ENCODE measurements at regions not wholly inside any gene's neighbourhood (a gene's known extent, or its start where the extent isn't known, plus 50 kb on each side); places are given as distances from the start of the nearest gene placed in this dataset.
"Not testable (repeated sequence)": the region's sequence is repeated elsewhere in the genome, so short reads cannot be mapped to it uniquely, and the experiment has no call there.

DNA sequence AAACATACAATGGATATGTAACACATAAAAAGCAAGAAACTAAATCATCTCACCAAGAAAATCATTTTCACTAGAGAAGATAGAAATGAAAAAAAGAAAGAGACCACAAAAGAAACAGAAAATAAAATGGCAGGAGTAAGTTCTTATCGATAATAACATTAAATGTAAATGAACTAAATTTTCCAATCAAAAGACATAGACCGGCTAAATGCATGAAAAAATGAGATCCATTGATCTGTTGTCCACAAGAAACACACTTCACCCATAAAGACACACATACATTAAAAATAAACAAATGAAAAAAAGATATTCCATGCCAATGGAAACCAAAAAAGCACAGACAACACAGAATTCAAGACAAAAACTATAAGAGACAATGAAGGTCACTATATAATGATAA lies 1771.9 kb downstream of the SI start:
- Mint-ChIP-seq H3K4me1 (no peaks in the 10 kb centered on the region), H3K36me3 (no peaks in the 10 kb centered on the region), H3K9me3 (peaks cover 19 to 54% (median 33%) of the 10 kb centered on the region in 6 donors), H3K27me3 (ENCODE audit: low read depth in 3 of 3) (peaks cover 0 to 2% (median 0%) of the 10 kb centered on the region in 3 donors), H3K27ac (no peak overlapping the region), H3K4me3 (no peak overlapping the region)
- DNase-seq, result no peak

DNA sequence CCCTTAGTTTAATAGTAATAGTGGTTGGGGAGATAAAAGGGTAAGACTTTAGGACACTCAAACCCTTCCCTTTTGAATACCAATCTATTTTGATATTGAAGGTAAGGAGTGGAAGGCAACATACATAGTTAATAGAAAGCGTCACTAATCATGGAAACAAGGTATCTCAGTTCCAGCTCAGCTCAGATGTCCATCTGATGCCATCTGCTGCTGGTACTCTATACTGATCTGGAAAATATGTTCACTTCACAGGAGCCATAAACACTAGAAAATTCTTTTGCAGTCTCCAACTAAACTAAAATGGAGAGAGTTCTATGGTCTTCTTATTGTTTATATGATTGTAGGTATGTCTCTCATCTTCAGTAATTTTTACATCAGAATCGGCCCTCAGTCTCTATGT lies 1777.1 kb downstream of the OTOL1 start:
- H3K9me3 Mint-ChIP-seq, result peaks cover 0 to 36% (median 26%) of the 10 kb centered on the region in 6 donors
- H3K36me3 Mint-ChIP-seq, result no peaks in the 10 kb centered on the region
- H3K27ac Mint-ChIP-seq, result no peak overlapping the region
- no peak for DNase-seq
- peaks cover 0 to 3% (median 0%) of the 10 kb centered on the region in 3 donors for H3K27me3 Mint-ChIP-seq (ENCODE audit: low read depth in 3 of 3)
- no peak overlapping the region for H3K4me3 Mint-ChIP-seq
- no peaks in the 10 kb centered on the region for H3K4me1 Mint-ChIP-seq

DNA sequence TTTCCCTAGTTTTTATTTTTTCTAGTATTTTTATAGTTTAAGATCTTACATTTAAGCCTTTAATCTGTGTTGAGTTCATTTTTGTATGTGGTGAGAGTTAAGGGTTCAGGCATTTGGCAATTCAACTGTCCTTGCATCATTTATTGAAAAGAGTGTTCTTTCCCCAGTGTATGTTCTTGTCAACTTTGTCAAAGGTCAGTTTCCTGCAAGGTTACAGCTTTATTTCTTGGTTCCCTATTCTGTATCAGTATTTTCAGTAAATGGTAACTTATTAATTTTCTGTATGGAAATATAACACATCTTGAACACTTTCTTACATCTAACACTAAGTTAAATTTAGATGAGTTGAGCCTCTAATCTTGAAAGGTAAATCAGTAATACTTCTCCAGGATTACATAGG lies 1770.1 kb downstream of the OTOL1 start:
- Mint-ChIP-seq H3K27me3 (ENCODE audit: low read depth in 3 of 3) (peaks cover 0 to 3% (median 0%) of the 10 kb centered on the region in 3 donors), H3K9me3 (peaks cover 1 to 54% (median 33%) of the 10 kb centered on the region in 6 donors), H3K4me1 (no peaks in the 10 kb centered on the region), H3K4me3 (no peak overlapping the region), H3K27ac (no peak overlapping the region), H3K36me3 (no peaks in the 10 kb centered on the region)
- no peak for DNase-seq

DNA sequence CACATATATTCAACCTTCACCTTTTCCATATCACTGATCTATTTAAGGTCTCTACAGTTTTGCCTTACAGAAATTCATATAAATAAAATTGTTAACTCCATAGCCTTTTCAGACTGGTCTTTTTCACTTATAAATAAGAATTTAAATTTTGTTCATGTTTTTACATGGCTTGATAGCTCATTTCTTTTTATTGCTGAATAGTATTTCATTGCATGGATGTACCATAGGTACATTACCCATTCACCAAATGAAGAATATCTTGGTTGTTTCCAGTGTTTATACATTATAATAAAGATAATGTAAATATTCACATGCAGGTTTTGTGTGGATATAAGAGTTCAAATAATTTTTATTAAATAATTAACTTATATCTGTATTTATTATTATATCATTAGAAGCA lies 1765.0 kb downstream of the OTOL1 start:
- Mint-ChIP-seq H3K27ac (no peak overlapping the region), H3K36me3 (no peaks in the 10 kb centered on the region), H3K9me3 (peaks cover 3 to 48% (median 21%) of the 10 kb centered on the region in 6 donors), H3K4me3 (no peak overlapping the region), H3K27me3 (ENCODE audit: low read depth in 3 of 3) (no peaks in the 10 kb centered on the region), H3K4me1 (no peaks in the 10 kb centered on the region)
- DNase-seq, result no peak

DNA sequence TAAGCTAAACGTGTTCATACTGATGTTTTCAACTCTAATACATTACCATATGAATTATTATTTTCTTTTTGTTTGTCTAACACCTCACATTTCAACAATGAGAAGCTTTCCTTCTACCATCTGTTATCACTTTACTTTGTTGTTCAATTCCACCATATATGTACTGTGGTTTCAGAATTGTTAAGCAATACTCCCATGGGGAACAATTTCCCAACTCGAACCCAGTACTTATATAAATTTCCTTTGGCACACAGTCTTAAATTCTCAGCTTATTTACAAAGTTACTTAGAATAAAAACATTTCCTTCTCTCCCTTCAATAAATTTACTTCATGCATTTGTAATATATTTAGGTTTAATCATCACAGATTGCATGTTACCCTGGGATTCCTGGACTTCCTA lies 1764.4 kb downstream of the OTOL1 start:
- DNase-seq, result no peak
- H3K36me3 Mint-ChIP-seq, result no peaks in the 10 kb centered on the region
- H3K4me3 Mint-ChIP-seq, result no peak overlapping the region
- H3K27ac Mint-ChIP-seq, result no peak overlapping the region
- H3K4me1 Mint-ChIP-seq, result no peaks in the 10 kb centered on the region
- H3K27me3 Mint-ChIP-seq (ENCODE audit: low read depth in 3 of 3), result no peaks in the 10 kb centered on the region
- H3K9me3 Mint-ChIP-seq, result peaks cover 5 to 51% (median 22%) of the 10 kb centered on the region in 6 donors

DNA sequence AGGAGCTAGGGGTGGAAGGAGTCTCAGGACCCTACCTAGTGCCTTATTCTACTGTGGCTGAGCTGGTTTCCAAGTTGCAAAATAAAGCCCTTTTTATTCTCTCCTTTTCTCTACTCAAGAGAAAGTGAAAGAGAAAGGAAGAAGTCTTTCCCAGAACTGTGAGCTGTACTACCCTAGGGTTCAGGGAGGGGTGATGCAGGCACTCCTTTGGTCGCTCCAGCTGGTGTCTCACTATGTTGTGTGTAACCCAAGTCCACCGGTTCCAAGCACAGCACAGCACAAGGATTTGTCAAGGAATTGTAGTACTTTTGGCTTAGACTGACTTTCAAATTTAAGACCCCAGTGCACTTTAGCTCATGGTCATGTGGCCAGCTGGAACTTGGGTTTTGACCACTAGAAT lies 1721.7 kb downstream of the OTOL1 start:
- Mint-ChIP-seq H3K4me1 (no peaks in the 10 kb centered on the region), H3K9me3 (peaks cover 7 to 57% (median 25%) of the 10 kb centered on the region in 6 donors), H3K4me3 (no peak overlapping the region), H3K27ac (no peak overlapping the region), H3K36me3 (no peaks in the 10 kb centered on the region), H3K27me3 (ENCODE audit: low read depth in 3 of 3) (peaks cover 0 to 5% (median 0%) of the 10 kb centered on the region in 3 donors)
- DNase-seq, result no peak

DNA sequence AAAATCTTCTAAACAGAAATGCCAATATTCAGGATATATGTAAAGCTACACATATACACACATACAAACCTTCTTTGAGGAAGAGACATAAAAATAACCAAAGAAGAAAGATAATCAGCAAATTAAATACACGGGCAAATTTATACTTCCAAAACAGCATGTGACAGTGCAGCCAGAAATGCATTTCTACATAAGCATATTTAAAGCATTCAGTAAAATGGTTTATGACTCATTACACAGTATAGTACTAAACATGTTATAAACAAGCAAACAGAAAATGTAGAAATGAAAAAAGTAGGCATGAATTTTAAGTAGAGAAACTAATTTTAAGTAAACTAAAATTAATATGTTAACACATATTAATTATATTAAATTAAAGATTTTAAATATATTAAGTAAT lies 1717.2 kb downstream of the OTOL1 start:
- H3K36me3 Mint-ChIP-seq, result no peaks in the 10 kb centered on the region
- H3K27me3 Mint-ChIP-seq (ENCODE audit: low read depth in 3 of 3), result peaks cover 0 to 2% (median 0%) of the 10 kb centered on the region in 3 donors
- H3K9me3 Mint-ChIP-seq, result peaks cover 2 to 31% (median 15%) of the 10 kb centered on the region in 6 donors
- H3K4me3 Mint-ChIP-seq, result no peak overlapping the region
- H3K4me1 Mint-ChIP-seq, result no peaks in the 10 kb centered on the region
- no peak overlapping the region for H3K27ac Mint-ChIP-seq
- DNase-seq, result no peak

DNA sequence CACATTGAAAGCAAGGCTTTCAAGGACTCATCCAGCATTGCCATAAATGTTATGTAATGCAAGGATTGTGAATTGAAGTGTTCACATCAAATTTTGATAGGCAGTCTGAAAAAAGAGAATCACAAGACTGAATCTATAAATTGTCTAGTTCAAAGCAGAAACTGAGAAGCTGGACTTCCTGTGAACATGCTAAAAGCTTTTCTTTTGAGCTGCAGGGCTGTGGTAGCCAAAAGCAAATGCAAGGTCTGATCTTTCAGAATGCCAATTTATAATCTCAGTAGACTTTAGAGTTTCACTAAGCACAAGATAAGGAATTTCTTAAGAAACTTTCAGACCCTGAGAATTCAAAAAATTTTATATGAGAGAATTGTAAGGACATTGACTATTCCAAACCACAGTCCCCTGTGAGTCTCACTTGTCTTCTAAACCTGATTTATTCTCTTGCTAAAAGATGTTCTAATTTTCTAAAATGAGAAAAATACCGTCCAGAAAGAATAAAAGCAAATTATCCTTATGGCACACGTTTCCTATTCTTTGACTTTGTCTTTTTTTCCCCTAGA lies 1700.3 kb downstream of the OTOL1 start:
- H3K4me3 Mint-ChIP-seq, result no peak overlapping the region
- no peaks in the 10 kb centered on the region for H3K36me3 Mint-ChIP-seq
- H3K27me3 Mint-ChIP-seq (ENCODE audit: low read depth in 3 of 3), result peaks cover 0 to 1% (median 0%) of the 10 kb centered on the region in 3 donors
- no peak overlapping the region for H3K27ac Mint-ChIP-seq
- H3K4me1 Mint-ChIP-seq, result no peaks in the 10 kb centered on the region
- peaks cover 0 to 34% (median 20%) of the 10 kb centered on the region in 6 donors for H3K9me3 Mint-ChIP-seq
- DNase-seq, result no peak

DNA sequence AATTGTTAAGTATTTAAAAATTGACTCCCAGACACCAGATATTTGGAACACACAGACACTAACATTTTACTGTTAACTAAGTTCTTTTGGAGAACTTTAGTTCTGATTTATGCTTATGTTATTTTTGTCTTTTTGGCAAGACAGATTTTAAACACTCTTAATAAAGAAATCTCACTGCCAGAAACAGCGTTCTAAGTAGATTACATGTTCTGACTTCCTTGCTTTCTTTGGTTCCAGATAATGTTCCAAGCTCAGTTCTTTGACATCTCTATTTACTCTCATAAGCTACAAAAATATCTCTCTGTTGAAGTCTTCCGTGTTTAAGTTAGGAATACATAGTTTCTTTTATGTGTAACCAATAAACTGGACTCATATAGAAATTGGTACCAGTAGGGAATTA lies 1699.6 kb downstream of the OTOL1 start:
- Mint-ChIP-seq H3K36me3 (no peaks in the 10 kb centered on the region), H3K9me3 (peaks cover 0 to 32% (median 19%) of the 10 kb centered on the region in 6 donors)

DNA sequence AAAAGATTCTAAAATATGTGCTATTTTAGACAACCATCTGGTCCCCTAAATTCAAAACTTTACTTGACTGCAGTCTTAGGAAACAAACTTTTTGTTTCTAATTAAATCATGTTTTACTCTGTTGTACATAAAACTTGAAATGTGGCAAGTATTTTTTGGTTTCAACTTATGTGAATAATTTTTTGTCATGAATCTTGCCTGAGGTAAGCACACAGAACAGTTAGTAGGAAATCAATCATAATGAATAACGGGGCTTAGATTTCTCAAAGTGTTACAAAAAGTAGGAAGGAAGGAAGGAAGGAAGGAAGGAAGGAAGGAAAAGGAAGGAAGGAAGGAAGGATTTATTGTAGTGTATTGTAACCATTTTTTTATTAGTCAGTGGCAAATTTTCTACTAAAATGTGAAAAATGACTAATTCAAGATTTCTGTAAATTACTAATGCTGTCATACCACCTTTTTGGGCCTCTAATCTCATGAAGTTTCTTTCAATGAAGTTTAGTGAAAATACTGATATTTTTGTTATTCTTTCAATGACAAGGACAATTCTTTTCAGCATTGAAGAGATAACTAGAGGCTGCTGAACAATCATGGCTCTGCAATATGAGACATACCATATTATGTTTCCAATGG lies 1689.2 kb downstream of the OTOL1 start:
- H3K27ac Mint-ChIP-seq, result no peak overlapping the region
- peaks cover 0 to 4% (median 0%) of the 10 kb centered on the region in 3 donors for H3K27me3 Mint-ChIP-seq (ENCODE audit: low read depth in 3 of 3)
- H3K9me3 Mint-ChIP-seq, result peaks cover 10 to 38% (median 20%) of the 10 kb centered on the region in 6 donors
- no peak for DNase-seq
- no peaks in the 10 kb centered on the region for H3K4me1 Mint-ChIP-seq
- no peak overlapping the region for H3K4me3 Mint-ChIP-seq
- peaks cover 0 to 4% (median 0%) of the 10 kb centered on the region in 3 donors for H3K36me3 Mint-ChIP-seq

More for the DNA sequence above, 1699.6 kb downstream of the OTOL1 start:
- DNase-seq, result no peak
- Mint-ChIP-seq H3K27ac (no peak overlapping the region), H3K4me1 (no peaks in the 10 kb centered on the region), H3K4me3 (no peak overlapping the region), H3K27me3 (ENCODE audit: low read depth in 3 of 3) (peaks cover 0 to 1% (median 0%) of the 10 kb centered on the region in 3 donors)

DNA sequence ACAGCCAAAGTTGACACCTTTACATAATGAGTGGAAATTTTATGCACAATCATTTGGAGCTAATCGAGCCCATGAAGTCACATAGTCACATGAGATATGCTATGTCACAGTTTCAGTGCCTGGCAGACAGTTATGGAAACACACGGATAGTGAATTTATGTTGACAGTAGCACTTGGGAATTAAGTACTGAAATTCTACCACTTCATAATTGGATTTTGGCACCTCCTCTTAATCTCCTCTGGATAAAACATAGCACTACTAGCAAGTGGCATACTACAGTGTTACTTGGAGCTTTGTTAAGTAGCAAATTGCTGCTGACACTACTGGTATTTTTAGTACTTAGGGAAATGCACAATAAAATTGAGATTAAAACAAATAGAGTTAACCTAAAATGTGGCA lies 1679.4 kb downstream of the OTOL1 start:
- Mint-ChIP-seq H3K4me1 (no peaks in the 10 kb centered on the region), H3K4me3 (no peak overlapping the region)

DNA sequence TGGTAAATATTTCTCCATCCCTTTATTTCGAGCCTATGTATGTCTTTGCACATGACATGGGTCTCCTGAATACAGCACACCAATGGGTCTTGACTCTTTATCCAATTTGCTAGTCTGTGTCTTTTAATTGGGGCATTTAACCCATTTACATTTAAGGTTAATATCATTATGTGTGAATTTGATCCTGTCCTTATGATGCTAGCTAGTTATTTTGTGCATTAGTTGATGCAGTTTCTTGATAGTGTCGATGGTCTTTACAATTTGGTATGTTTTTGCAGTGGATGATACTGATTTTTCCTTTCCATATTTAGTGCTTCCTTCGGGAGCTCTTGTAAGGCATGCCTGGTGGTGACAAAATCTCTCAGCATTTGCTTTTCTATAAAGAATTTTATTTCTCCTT lies 1675.9 kb downstream of the OTOL1 start:
- not testable (repeated sequence) for H3K4me1 Mint-ChIP-seq; H3K27me3 Mint-ChIP-seq (ENCODE audit: low read depth in 3 of 3); H3K4me3 Mint-ChIP-seq; H3K27ac Mint-ChIP-seq; H3K36me3 Mint-ChIP-seq; DNase-seq
- H3K9me3 Mint-ChIP-seq, result peaks cover 27 to 71% (median 42%) of the 10 kb centered on the region in 6 donors

More for the DNA sequence above, 1679.4 kb downstream of the OTOL1 start:
- Mint-ChIP-seq H3K27me3 (ENCODE audit: low read depth in 3 of 3) (no peaks in the 10 kb centered on the region), H3K36me3 (peaks cover 0 to 5% (median 0%) of the 10 kb centered on the region in 3 donors), H3K9me3 (peaks cover 18 to 60% (median 31%) of the 10 kb centered on the region in 6 donors), H3K27ac (no peak overlapping the region)
- DNase-seq, result no peak

DNA sequence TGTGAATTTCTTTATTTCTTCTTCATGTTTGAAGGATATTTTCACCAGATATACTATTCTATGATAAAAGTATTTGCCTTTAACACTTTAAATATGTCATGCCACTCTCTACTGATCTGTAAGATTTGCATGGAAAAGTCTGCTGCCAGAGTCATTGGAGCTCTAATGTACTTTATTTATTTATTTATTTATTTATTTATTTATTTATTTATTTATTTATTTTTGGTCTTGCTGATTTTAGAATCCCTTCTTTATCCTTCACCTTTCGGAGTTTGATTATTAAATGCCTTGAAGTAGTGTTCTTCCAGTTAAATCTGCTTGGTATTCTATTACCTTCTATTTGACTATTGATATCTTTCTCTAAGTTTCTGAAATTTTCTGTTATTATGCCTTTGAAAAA lies 1669.6 kb downstream of the OTOL1 start:
- Mint-ChIP-seq H3K4me1 (no peaks in the 10 kb centered on the region), H3K9me3 (peaks cover 25 to 79% (median 50%) of the 10 kb centered on the region in 6 donors), H3K27me3 (ENCODE audit: low read depth in 3 of 3) (no peaks in the 10 kb centered on the region), H3K36me3 (no peaks in the 10 kb centered on the region), H3K4me3 (no peak overlapping the region), H3K27ac (no peak overlapping the region)
- no peak for DNase-seq

DNA sequence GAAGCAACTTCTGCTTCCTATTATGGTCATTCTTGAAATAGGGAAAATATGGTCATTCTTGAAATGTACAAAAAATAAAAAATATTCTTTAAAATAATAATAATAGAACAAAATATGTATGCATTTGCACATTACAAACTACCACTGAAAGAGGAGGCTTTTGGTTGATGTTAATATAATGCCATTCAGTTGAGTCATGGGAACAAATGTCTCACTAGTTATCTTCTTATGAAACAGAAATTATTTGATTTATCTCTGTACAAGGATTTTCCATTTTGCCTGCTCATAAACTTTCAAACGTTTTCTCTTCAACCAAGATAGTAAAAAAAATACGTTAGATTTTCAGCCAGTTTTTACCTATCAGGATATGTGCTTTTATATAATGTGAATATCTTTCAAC lies 1662.7 kb downstream of the OTOL1 start:
- DNase-seq, result no peak
- H3K9me3 Mint-ChIP-seq, result peaks cover 10 to 36% (median 24%) of the 10 kb centered on the region in 6 donors
- H3K27me3 Mint-ChIP-seq (ENCODE audit: low read depth in 3 of 3), result no peaks in the 10 kb centered on the region
- no peaks in the 10 kb centered on the region for H3K4me1 Mint-ChIP-seq
- no peaks in the 10 kb centered on the region for H3K36me3 Mint-ChIP-seq
- no peak overlapping the region for H3K4me3 Mint-ChIP-seq
- H3K27ac Mint-ChIP-seq, result no peak overlapping the region

DNA sequence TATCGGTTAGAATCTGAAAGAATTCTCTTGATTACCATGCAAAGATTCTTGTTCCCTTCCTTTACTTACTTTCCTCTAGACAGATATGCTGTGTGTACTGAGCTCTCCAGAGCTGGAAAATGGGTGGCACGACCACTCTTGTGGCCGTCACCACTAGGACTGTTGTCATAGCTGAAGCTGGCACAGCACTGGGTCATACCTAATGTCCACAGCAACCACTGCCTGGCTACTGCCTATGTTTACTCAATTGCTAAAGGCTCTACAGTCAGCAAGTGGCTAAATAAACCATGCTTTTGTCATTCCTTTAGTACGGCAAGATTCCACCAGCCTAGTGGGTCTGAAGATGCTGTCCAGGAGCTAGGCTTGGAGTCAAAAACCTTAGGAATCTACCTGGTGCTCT lies 1643.0 kb downstream of the OTOL1 start:
- peaks cover 6 to 66% (median 30%) of the 10 kb centered on the region in 6 donors for H3K9me3 Mint-ChIP-seq
- DNase-seq, result no peak
- H3K27me3 Mint-ChIP-seq (ENCODE audit: low read depth in 3 of 3), result peaks cover 0 to 1% (median 0%) of the 10 kb centered on the region in 3 donors
- H3K4me3 Mint-ChIP-seq, result no peak overlapping the region
- no peaks in the 10 kb centered on the region for H3K4me1 Mint-ChIP-seq
- H3K36me3 Mint-ChIP-seq, result no peaks in the 10 kb centered on the region
- no peak overlapping the region for H3K27ac Mint-ChIP-seq
